B cell (primary cell): ENCODE measurements at regions not wholly inside any gene's neighbourhood (a gene's known extent, or its start where the extent isn't known, plus 50 kb on each side); places are given as distances from the start of the nearest gene placed in this dataset.

Experiments used
- ATAC-seq: fragments of 200-7000 bp; cut with Tn5 transposase; one replicate; pipeline ENCODE4 v1.10.0; 2021; ENCODE audit warnings: low read depth, mild to moderate bottlenecking, moderate number of reproducible peaks, moderate library complexity
- CTCF ChIA-PET: fragments of 350-600 bp; sonication (Branson Sonifier 250); formaldehyde crosslinking; loops from one replicate; lab custom pipeline; 2021; ENCODE audit warnings: antibody characterized with exemption, inconsistent platforms; lab: Charles Lee
- POLR2A ChIA-PET: fragments of 350-600 bp; sonication (Branson Sonifier 250); formaldehyde crosslinking; loops from one replicate; lab custom pipeline; 2021; ENCODE audit warnings: antibody characterized with exemption; lab: Charles Lee
- DNase-seq: peaks from one replicate; pipeline ENCODE4 v3.0.0; 2013
- H2AFZ ChIP-seq: 2 replicates; pipeline ENCODE4 v1.6.1; 2012; ENCODE audit warnings: mild to moderate bottlenecking, low read depth, low read length; ENCODE audit not compliant: insufficient read depth, poor library complexity, severe bottlenecking
- H3K27ac ChIP-seq, 2 donors: 1 replicate in 1 of 2; 2 replicates in 1 of 2; pipeline ENCODE4 v1.5.1; 2012 to 2013; ENCODE audit warnings: low read length in 2 of 2, mild to moderate bottlenecking in 2 of 2, moderate library complexity in 1 of 2
- H3K27me3 ChIP-seq, 4 experiments: fragments of 200-600 bp in 1 of 4; sonication (generic) in 1 of 4; replicated peaks in 1 of 4; 1 replicate in 2 of 4; 2 replicates in 2 of 4; pipeline versions ENCODE4 v1.6.1 to v1.7.0; 2013 to 2016; ENCODE audit warnings: low read length in 3 of 4, mild to moderate bottlenecking in 2 of 4, mixed read lengths in 1 of 4, moderate library complexity in 1 of 4; ENCODE audit not compliant: insufficient read depth in 4 of 4, control insufficient read depth in 3 of 4; ENCODE audit errors: control extremely low read depth in 1 of 4
- H3K36me3 ChIP-seq, 2 experiments: replicated peaks in 1 of 2; 1 replicate in 1 of 2; 2 replicates in 1 of 2; pipeline versions ENCODE4 v1.6.1 to v1.7.1; 2013; ENCODE audit warnings: low read length in 1 of 2; ENCODE audit not compliant: insufficient read depth in 2 of 2, control insufficient read depth in 1 of 2; ENCODE audit errors: control extremely low read depth in 1 of 2, extremely low read depth in 1 of 2
- H3K4me1 ChIP-seq, 2 donors: fragments of 200-600 bp in 1 of 2; sonication (generic) in 1 of 2; 1 replicate in 1 of 2; 2 replicates in 1 of 2; pipeline versions ENCODE4 v1.5.1 to v1.6.1; 2013 to 2017; ENCODE audit warnings: low read length in 2 of 2; ENCODE audit not compliant: control insufficient read depth in 2 of 2, insufficient read depth in 2 of 2
- H3K4me2 ChIP-seq: replicated peaks from 2 replicates; pipeline ENCODE3; 2012; ENCODE audit warnings: mild to moderate bottlenecking, low read depth, low read length; ENCODE audit not compliant: poor library complexity, severe bottlenecking
- H3K4me3 ChIP-seq, 5 experiments: fragments of 200-600 bp in 1 of 5; sonication (generic) in 1 of 5; 1 replicate in 3 of 5; 2 replicates in 2 of 5; pipeline versions ENCODE4 v1.5.1 to v1.7.0; 2011 to 2016; ENCODE audit warnings: low read length in 4 of 5, mild to moderate bottlenecking in 4 of 5, low read depth in 2 of 5, control low read depth in 1 of 5, moderate library complexity in 1 of 5; ENCODE audit not compliant: insufficient read depth in 1 of 5; ENCODE audit errors: control extremely low read depth in 1 of 5, extremely low read depth in 1 of 5
- H3K79me2 ChIP-seq: fragments of 200-600 bp; sonication (generic); one replicate; pipeline ENCODE4 v1.6.0; 2016; ENCODE audit warnings: low read length; ENCODE audit not compliant: control insufficient read depth, insufficient read depth
- H3K9ac ChIP-seq: fragments of 200-600 bp; sonication (generic); 2 replicates; pipeline ENCODE4 v1.6.1; 2017; ENCODE audit warnings: mild to moderate bottlenecking, low read length, moderate library complexity
- H3K9me3 ChIP-seq, 3 donors: one replicate each; pipeline versions ENCODE4 v1.6.1 to v1.7.1; 2013; ENCODE audit warnings: low read length in 2 of 3; ENCODE audit not compliant: control insufficient read depth in 2 of 3, insufficient read depth in 1 of 3; ENCODE audit errors: control extremely low read depth in 1 of 3
- H4K20me1 ChIP-seq: 2 replicates; pipeline ENCODE4 v1.6.0; 2012; ENCODE audit warnings: mild to moderate bottlenecking, low read length; ENCODE audit not compliant: insufficient read depth, control insufficient read depth, poor library complexity, severe bottlenecking
- H3K27ac Mint-ChIP-seq: one replicate; pipeline ENCODE4 v1.8.0; 2021; ENCODE audit warnings: mixed read lengths
- H3K27me3 Mint-ChIP-seq: one replicate; pipeline ENCODE4 v1.8.0; 2021; ENCODE audit warnings: mixed read lengths
- H3K4me1 Mint-ChIP-seq: one replicate; pipeline ENCODE4 v1.8.0; 2021; ENCODE audit warnings: mixed read lengths
- H3K4me3 Mint-ChIP-seq: one replicate; pipeline ENCODE4 v1.8.0; 2021; ENCODE audit warnings: mixed read lengths
- H3K9me3 Mint-ChIP-seq: one replicate; pipeline ENCODE4 v1.8.0; 2022; ENCODE audit warnings: mixed read lengths; ENCODE audit not compliant: insufficient read depth
- EZH2 ChIP-seq: IDR thresholded peaks from 2 replicates; pipeline ENCODE4 v1.6.1; 2012; ENCODE audit warnings: borderline replicate concordance, low read depth, mild to moderate bottlenecking, moderate library complexity, low read length; ENCODE audit not compliant: insufficient read depth, poor library complexity, severe bottlenecking
- WGBS: methylation state at CpG from one replicate; pipeline ENCODE4 v1.1.5; 2013; ENCODE audit warnings: missing lambda C conversion rate; ENCODE audit not compliant: insufficient coverage; 5-methylcytosine and 5-hydroxymethylcytosine counted together
- intact Hi-C: fragments of 100-400 bp; cut with micrococcal nuclease; formaldehyde crosslinking; loops from one replicate; pipeline ENCODE4 v1.10.0; 2022
- TF ChIP-seq, protein P1 (sequence below): fragments of 200-600 bp; IDR thresholded peaks from one replicate; pipeline ENCODE4 v1.8.0; 2022; ENCODE audit warnings: antibody characterized with exemption, mild to moderate bottlenecking

DNA sequence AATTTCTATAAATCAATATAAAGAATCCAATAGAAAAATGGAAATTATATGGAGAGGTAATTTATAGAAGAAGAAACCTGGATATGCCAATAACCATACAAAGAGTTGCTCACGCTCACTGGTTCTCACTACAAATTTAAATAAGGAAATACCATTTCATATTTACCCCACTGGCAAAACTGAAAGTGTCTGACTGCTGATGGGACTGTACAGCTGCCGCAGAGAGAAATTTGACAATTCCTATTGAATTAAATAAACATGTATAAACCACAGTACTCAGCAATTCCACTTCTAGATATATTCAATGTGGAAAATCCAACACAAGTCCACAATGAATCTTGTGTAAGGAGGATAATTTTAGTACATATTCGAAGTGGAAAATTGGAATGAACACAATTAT is 830.4 kb upstream of the GRAMD2B start:
- no peak overlapping the region for H3K4me3 ChIP-seq
- no peaks in the 10 kb centered on the region for H3K27me3 ChIP-seq
- no peak overlapping the region for H3K27ac ChIP-seq
- WGBS, result 100% methylated on average over 1 of the region's 3 CpGs
- no peak overlapping the region for H3K4me2 ChIP-seq
- H3K36me3 ChIP-seq, result no peaks in the 10 kb centered on the region
- no peaks in the 10 kb centered on the region for H3K4me1 ChIP-seq
- no peak for TF ChIP-seq EZH2
- TF ChIP-seq, protein P1, sequence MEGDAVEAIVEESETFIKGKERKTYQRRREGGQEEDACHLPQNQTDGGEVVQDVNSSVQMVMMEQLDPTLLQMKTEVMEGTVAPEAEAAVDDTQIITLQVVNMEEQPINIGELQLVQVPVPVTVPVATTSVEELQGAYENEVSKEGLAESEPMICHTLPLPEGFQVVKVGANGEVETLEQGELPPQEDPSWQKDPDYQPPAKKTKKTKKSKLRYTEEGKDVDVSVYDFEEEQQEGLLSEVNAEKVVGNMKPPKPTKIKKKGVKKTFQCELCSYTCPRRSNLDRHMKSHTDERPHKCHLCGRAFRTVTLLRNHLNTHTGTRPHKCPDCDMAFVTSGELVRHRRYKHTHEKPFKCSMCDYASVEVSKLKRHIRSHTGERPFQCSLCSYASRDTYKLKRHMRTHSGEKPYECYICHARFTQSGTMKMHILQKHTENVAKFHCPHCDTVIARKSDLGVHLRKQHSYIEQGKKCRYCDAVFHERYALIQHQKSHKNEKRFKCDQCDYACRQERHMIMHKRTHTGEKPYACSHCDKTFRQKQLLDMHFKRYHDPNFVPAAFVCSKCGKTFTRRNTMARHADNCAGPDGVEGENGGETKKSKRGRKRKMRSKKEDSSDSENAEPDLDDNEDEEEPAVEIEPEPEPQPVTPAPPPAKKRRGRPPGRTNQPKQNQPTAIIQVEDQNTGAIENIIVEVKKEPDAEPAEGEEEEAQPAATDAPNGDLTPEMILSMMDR, result no peak
- Mint-ChIP-seq H3K9me3 (no peaks in the 10 kb centered on the region), H3K27ac (no peak overlapping the region), H3K4me3 (no peak overlapping the region), H3K4me1 (peaks cover 4% of the 10 kb centered on the region), H3K27me3 (no peaks in the 10 kb centered on the region)
- H2AFZ ChIP-seq, result no peak overlapping the region
- no peaks in the 10 kb centered on the region for H3K9me3 ChIP-seq
- no peaks in the 10 kb centered on the region for H4K20me1 ChIP-seq
- ATAC-seq (no peak), DNase-seq (no peak)
- intact Hi-C loops, result no loop called here
- no peak overlapping the region for H3K9ac ChIP-seq
- H3K79me2 ChIP-seq, result no peaks in the 10 kb centered on the region
- ChIA-PET CTCF (no interaction called here), POLR2A (no interaction called here)

DNA sequence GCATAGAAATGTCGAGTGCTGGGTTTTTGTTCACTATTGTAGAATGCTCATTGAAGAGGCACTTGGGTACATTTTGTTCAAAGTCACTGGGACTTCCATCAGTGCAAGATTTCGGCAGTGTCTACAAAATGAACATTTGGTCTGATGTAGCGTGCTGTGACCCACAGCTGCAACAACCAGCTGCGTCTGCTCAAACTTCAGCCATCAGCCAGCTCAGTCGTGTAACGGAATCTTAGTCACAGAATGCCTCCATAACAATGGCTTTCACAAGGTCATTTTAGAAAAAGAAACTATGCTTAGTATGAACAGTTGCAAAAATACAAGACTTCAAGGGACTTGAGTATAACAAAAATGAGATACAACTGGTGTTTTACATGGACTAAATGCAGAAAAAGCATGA is 828.1 kb upstream of the GRAMD2B start:
- Histone ChIP-seq H4K20me1 (no peaks in the 10 kb centered on the region), H3K36me3 (no peaks in the 10 kb centered on the region), H3K27me3 (no peaks in the 10 kb centered on the region), H2AFZ (no peak overlapping the region), H3K79me2 (no peaks in the 10 kb centered on the region), H3K9ac (no peak overlapping the region), H3K27ac (no peak overlapping the region), H3K9me3 (no peaks in the 10 kb centered on the region), H3K4me3 (no peak overlapping the region), H3K4me2 (no peak overlapping the region), H3K4me1 (no peaks in the 10 kb centered on the region)
- peaks cover 4% of the 10 kb centered on the region for H3K4me1 Mint-ChIP-seq
- ATAC-seq (no peak), DNase-seq (no peak)
- intact Hi-C loops, result no loop called here
- ChIA-PET CTCF (no interaction called here), POLR2A (no interaction called here)
- H3K9me3 Mint-ChIP-seq, result no peaks in the 10 kb centered on the region
- H3K27ac Mint-ChIP-seq, result no peak overlapping the region
- no peak overlapping the region for H3K4me3 Mint-ChIP-seq
- WGBS, result 94% methylated on average over 3 of the region's 6 CpGs
- H3K27me3 Mint-ChIP-seq, result no peaks in the 10 kb centered on the region
- no peak for TF ChIP-seq EZH2
- TF ChIP-seq, protein P1, result no peak
